GM18505 (cell line): ENCODE measurements at regions not wholly inside any gene's neighbourhood (a gene's known extent, or its start where the extent isn't known, plus 50 kb on each side); places are given as distances from the start of the nearest gene placed in this dataset.

Source experiments
- ATAC-seq: cut with Tn5 transposase; IDR thresholded peaks from one replicate; pipeline ENCODE4 v1.9.1; 2021; ENCODE audit not compliant: unreplicated experiment
- POLR2A ChIP-seq: IDR thresholded peaks from 4 replicates; pipeline ENCODE4 v1.6.1; 2011; ENCODE audit warnings: borderline replicate concordance; ENCODE audit not compliant: insufficient read depth, insufficient read length; ENCODE audit errors: extremely low read depth

GRCh38 chr11:116643521-116643920 is 129.3 kb downstream of the BUD13 start:
- no peak for ATAC-seq
- TF ChIP-seq POLR2A, result no peak

GRCh38 chr11:116642902-116643301 is 129.9 kb downstream of the BUD13 start:
- ATAC-seq, result no peak
- TF ChIP-seq POLR2A, result no peak

- no peak for ATAC-seq
- TF ChIP-seq POLR2A, result no peak
Observed at GRCh38 chr11:116642481-116642880, 130.3 kb downstream of the BUD13 start.

- no peak for ATAC-seq
- no peak for TF ChIP-seq POLR2A
Observed at GRCh38 chr11:116641561-116642045, 131.2 kb downstream of the BUD13 start.

- ATAC-seq, result no peak
- no peak for TF ChIP-seq POLR2A
Observed at GRCh38 chr11:116640641-116641402, 132.0 kb downstream of the BUD13 start.

- no peak for TF ChIP-seq POLR2A
- no peak for ATAC-seq
Observed at GRCh38 chr11:116638463-116638862, 134.3 kb downstream of the BUD13 start.

GRCh38 chr11:116637766-116638165 is 135.0 kb downstream of the BUD13 start:
- ATAC-seq, result no peak
- no peak for TF ChIP-seq POLR2A

GRCh38 chr11:116636341-116636929 is 136.4 kb downstream of the BUD13 start:
- no peak for TF ChIP-seq POLR2A
- no peak for ATAC-seq

GRCh38 chr11:116631201-116631600 is 141.6 kb downstream of the BUD13 start:
- TF ChIP-seq POLR2A, result no peak
- ATAC-seq, result no peak

- ATAC-seq, result no peak
- TF ChIP-seq POLR2A, result no peak
Observed at GRCh38 chr11:116618461-116618860, 154.3 kb downstream of the BUD13 start.

- TF ChIP-seq POLR2A, result no peak
- no peak for ATAC-seq
Observed at GRCh38 chr11:116615211-116615865, 157.4 kb downstream of the BUD13 start.

- no peak for TF ChIP-seq POLR2A
Observed at GRCh38 chr11:116614306-116615210, 158.2 kb downstream of the BUD13 start.

More at GRCh38 chr11:116614306-116615210, 158.2 kb downstream of the BUD13 start:
- ATAC-seq, result no peak
